Transverse colon (tissue), 4 donors: ENCODE measurements at regions not wholly inside any gene's neighbourhood (a gene's known extent, or its start where the extent isn't known, plus 50 kb on each side); places are given as distances from the start of the nearest gene placed in this dataset.

Source experiments
- DNase-seq: peaks from one replicate; pipeline ENCODE4 v3.0.0-alpha.2; 2019
- H3K27ac ChIP-seq, 4 donors: fragments of 200-600 bp; sonication (generic); 2 replicates each; pipeline ENCODE4 v1.5.1; 2016 to 2018; ENCODE audit warnings: inconsistent platforms in 4 of 4
- H3K27me3 ChIP-seq: fragments of 200-600 bp; sonication (generic); 2 replicates; pipeline ENCODE4 v1.5.1; 2017; ENCODE audit warnings: inconsistent platforms
- H3K36me3 ChIP-seq, 4 donors: fragments of 200-600 bp; sonication (generic); 2 replicates each; pipeline ENCODE4 v1.5.1; 2017 to 2019; ENCODE audit warnings: inconsistent platforms in 4 of 4
- H3K4me1 ChIP-seq, 4 donors: fragments of 200-600 bp; sonication (generic); 2 replicates each; pipeline ENCODE4 v1.5.1; 2017 to 2020; ENCODE audit warnings: inconsistent platforms in 4 of 4
- H3K4me3 ChIP-seq, 4 donors: fragments of 200-600 bp; sonication (generic); 1 replicate in 1 of 4; 2 replicates in 3 of 4; pipeline versions ENCODE4 v1.5.1 to v1.6.1; 2017 to 2019; ENCODE audit warnings: inconsistent platforms in 4 of 4
- H3K9me3 ChIP-seq, 2 donors: fragments of 200-600 bp; sonication (generic); 2 replicates each; pipeline ENCODE4 v1.5.1; 2017 to 2019; ENCODE audit warnings: inconsistent platforms in 2 of 2
- CTCF ChIP-seq, 5 experiments: fragments of 200-600 bp in 3 of 5; fragments of 450-650 bp in 2 of 5; sonication (generic) in 3 of 5; IDR thresholded peaks; 1 replicate in 2 of 5; 2 replicates in 3 of 5; pipeline ENCODE4 v1.5.1; 2016 to 2017; ENCODE audit warnings: antibody characterized with exemption in 5 of 5, inconsistent platforms in 3 of 5, mild to moderate bottlenecking in 2 of 5, moderate library complexity in 1 of 5
- EP300 ChIP-seq: sonication (generic); formaldehyde crosslinking; IDR thresholded peaks from one replicate; pipeline ENCODE4 v1.6.1; 2017; ENCODE audit warnings: antibody characterized with exemption, low read depth
- POLR2A ChIP-seq: fragments of 450-650 bp; IDR thresholded peaks from one replicate; pipeline ENCODE4 v1.6.1; 2016; ENCODE audit warnings: antibody characterized with exemption, mild to moderate bottlenecking, moderate library complexity
- POLR2AphosphoS5 ChIP-seq, 3 donors: sonication (generic); formaldehyde crosslinking; IDR thresholded peaks; one replicate each; pipeline ENCODE4 v1.6.1; 2016; ENCODE audit warnings: antibody characterized with exemption in 3 of 3
- WGBS, 2 donors: methylation state at CpG; one replicate each; pipeline ENCODE4 v1.1.5; 2018; ENCODE audit warnings: low coverage in 1 of 2; 5-methylcytosine and 5-hydroxymethylcytosine counted together
- in situ Hi-C, 4 donors: fragments of 200-750 bp; cut with MboI; loops; one replicate each; pipeline versions ENCODE4 v1.15.0 to v1.15.1; 2017; ENCODE audit warnings: low sequenced_read_pairs in 3 of 4, low pct_ligation_motif_present in 1 of 4, low pct_unique_long_range_greater_than_20kb in 1 of 4
- intact Hi-C: fragments of 100-400 bp; cut with DNase I; formaldehyde crosslinking; loops from one replicate; pipeline ENCODE4 v1.15.1; 2023; ENCODE audit warnings: low total_unique reads

GRCh38 chr5:110335361-110336066 lies 391.0 kb downstream of the TMEM232 start:
- Histone ChIP-seq H3K4me3 (no peak overlapping the region), H3K9me3 (no peaks in the 10 kb centered on the region), H3K4me1 (no peaks in the 10 kb centered on the region), H3K36me3 (no peaks in the 10 kb centered on the region), H3K27ac (no peak overlapping the region), H3K27me3 (no peaks in the 10 kb centered on the region)
- in situ Hi-C loops: no loop called here
- 55 to 59% methylated on average over 4 of the region's 4 CpGs for WGBS, 2 donors
- intact Hi-C loops: no loop called here
- TF ChIP-seq POLR2A (no peak), POLR2AphosphoS5 (IDR thresholded peaks at IDR 0.05) (no peak), CTCF (IDR thresholded peaks at IDR 0.05) (no peak), EP300 (no peak)
- DNase-seq: no peak

GRCh38 chr5:110338341-110339083 lies 388.0 kb downstream of the TMEM232 start:
- no peaks in the 10 kb centered on the region for H3K4me1 ChIP-seq
- in situ Hi-C loops (no loop called here), intact Hi-C loops (no loop called here)
- no peak overlapping the region for H3K4me3 ChIP-seq
- WGBS, 2 donors: 71 to 73% methylated on average over 2 to 7 of the region's 7 CpGs
- peak overlapping the region in 1 of 4 donors; percentile 17 for H3K27ac ChIP-seq
- H3K36me3 ChIP-seq: no peaks in the 10 kb centered on the region
- no peaks in the 10 kb centered on the region for H3K9me3 ChIP-seq
- DNase-seq: no peak
- H3K27me3 ChIP-seq: no peaks in the 10 kb centered on the region
- peak in 2 of 3 donors; percentile 22 to 67 for TF ChIP-seq POLR2AphosphoS5 (IDR thresholded peaks at IDR 0.05)
- TF ChIP-seq EP300: no peak

GRCh38 chr5:110339399-110339798 lies 387.1 kb downstream of the TMEM232 start:
- intact Hi-C loops: no loop called here
- in situ Hi-C loops: no loop called here
- no peak overlapping the region for H3K4me3 ChIP-seq
- 86 to 89% methylated on average over 2 of the region's 2 CpGs for WGBS, 2 donors
- no peaks in the 10 kb centered on the region for H3K9me3 ChIP-seq
- TF ChIP-seq POLR2AphosphoS5 (IDR thresholded peaks at IDR 0.05) (no peak), CTCF (IDR thresholded peaks at IDR 0.05) (no peak), POLR2A (no peak), EP300 (no peak)
- H3K27ac ChIP-seq: peak overlapping the region in 1 of 4 donors; percentile 17
- H3K27me3 ChIP-seq: no peaks in the 10 kb centered on the region
- H3K4me1 ChIP-seq: no peaks in the 10 kb centered on the region
- no peak for DNase-seq
- no peaks in the 10 kb centered on the region for H3K36me3 ChIP-seq

- DNase-seq: no peak
- TF ChIP-seq POLR2A (no peak), EP300 (no peak), POLR2AphosphoS5 (IDR thresholded peaks at IDR 0.05) (no peak), CTCF (IDR thresholded peaks at IDR 0.05) (no peak)
- Histone ChIP-seq H3K27me3 (no peaks in the 10 kb centered on the region), H3K4me3 (no peak overlapping the region), H3K4me1 (no peaks in the 10 kb centered on the region), H3K9me3 (no peaks in the 10 kb centered on the region), H3K27ac (no peak overlapping the region), H3K36me3 (no peaks in the 10 kb centered on the region)
- 64 to 73% methylated on average over 2 of the region's 2 CpGs for WGBS, 2 donors
- in situ Hi-C loops (no loop called here), intact Hi-C loops (no loop called here)
Measured at GRCh38 chr5:110341836-110342235, 384.6 kb downstream of the TMEM232 start.
